Right lobe of liver (tissue), 4 donors: ENCODE measurements at regions not wholly inside any gene's neighbourhood (a gene's known extent, or its start where the extent isn't known, plus 50 kb on each side); places are given as distances from the start of the nearest gene placed in this dataset.

Experiments used
- CTCF ChIP-seq, 4 donors: fragments of 200-600 bp in 3 of 4; fragments of 450-650 bp in 1 of 4; IDR thresholded peaks; one replicate each; pipeline versions ENCODE4 v1.5.1 to v1.8.0; 2016 to 2022; ENCODE audit warnings: antibody characterized with exemption in 4 of 4, mild to moderate bottlenecking in 2 of 4
- POLR2A ChIP-seq: fragments of 450-650 bp; IDR thresholded peaks from one replicate; pipeline ENCODE4 v1.6.1; 2017; ENCODE audit warnings: antibody characterized with exemption, mild to moderate bottlenecking
- donor health status: DM: no; HTN: no; CAD: no.
- donor health status: DM: no; HTN: no; CAD: no.
- donor health status: DM: no; HTN: yes; CAD: no.

- TF ChIP-seq POLR2A = no peak
- no peak for TF ChIP-seq CTCF (IDR thresholded peaks at IDR 0.05)
These were observed 501.7 kb downstream of the STK39 start for GRCh38 chr2:167745667-167746066.
